GM18867 (cell line): ENCODE measurements at regions not wholly inside any gene's neighbourhood (a gene's known extent, or its start where the extent isn't known, plus 50 kb on each side); places are given as distances from the start of the nearest gene placed in this dataset.
"Not testable (repeated sequence)": the region's sequence is repeated elsewhere in the genome, so short reads cannot be mapped to it uniquely, and the experiment has no call there.

Experiments
- ATAC-seq: cut with Tn5 transposase; IDR thresholded peaks from one replicate; pipeline ENCODE4 v1.9.1; 2021; ENCODE audit warnings: mild to moderate bottlenecking, moderate library complexity; ENCODE audit not compliant: unreplicated experiment

DNA sequence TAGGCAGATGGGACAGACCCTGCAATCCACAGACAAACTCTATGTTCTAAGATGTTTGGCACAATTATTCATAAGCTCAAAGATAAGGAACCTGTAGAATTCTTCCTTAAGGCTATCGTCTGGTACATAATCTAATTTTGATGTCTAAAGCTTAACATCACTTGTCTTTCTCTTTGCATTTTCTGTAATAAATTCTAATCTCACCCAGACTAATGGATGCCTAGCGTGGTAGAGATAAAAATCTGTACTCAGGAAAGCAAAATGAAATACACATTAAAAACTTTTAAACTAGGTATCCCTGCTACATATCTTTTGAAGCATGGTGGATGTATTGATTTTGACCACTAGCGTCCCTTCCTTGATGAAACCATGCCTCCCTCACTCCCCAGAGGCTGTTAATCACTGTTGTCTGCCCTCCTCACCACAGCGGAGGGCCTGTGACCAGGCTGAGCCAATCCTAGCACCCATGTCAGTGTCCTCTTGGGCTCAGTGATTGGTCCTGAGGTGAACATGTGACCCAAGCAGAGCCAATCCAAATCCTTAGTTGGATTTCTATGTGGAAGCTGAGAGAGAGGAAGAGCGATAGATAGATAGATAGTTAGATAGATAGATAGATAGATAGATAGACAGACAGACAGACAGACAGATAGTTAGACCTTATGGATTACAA is 82.2 kb upstream of the GRK3 start:
- ATAC-seq = no peak

DNA sequence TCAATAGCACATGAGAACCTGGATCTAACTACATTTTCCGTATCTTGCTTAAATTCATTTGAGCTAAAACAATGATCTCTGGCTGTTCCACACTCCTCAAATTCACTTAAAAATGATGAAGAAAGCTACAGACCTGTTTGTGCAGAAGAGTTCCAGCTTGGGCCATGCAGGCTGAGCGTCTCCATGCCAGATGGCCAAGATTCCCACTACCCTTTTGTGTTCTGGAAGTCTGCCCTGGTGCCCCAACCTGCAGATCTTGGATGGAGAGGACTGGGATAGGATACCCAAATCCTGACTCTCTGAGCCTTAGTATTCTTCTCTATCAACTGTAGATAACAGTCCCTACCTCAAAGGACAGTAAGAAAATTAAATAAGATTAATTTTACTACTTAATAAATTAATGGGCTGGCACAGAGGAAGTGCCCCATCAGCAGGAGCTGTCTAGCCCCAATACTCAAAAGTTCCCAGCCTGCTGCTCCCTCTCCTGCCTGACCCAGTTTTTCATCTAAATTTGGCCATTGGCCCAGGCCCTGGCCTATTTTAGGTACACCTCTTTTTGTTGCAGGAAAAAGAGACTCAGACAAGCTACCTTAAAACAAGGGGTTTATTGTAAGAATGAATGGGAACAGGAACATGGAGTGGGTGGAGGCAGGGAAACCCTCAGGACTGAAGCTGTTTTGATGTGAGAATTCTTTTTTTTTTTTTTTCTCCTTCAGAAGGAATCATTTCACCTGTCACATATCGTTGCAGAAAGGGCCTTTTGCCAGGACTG is 81.4 kb upstream of the GRK3 start:
- no peak for ATAC-seq

DNA sequence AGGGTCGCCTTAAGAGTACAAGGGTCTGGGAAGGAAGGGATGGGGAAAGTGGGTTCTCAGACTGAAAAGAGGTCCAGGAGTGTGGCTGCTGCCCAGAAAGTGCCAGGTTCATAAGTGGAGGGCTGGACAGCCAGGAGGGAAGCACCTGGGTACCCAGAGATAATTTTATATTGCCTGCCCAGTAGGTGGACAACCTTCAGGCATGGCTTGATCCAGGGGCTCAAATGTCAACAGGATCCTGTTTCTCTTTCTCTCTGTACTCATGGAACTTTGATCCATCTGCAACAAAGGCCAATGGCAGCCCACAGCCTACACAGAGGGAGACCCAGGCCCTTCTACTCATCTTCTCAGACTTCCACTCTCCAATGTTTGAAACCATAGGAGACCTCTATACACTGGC is 80.5 kb upstream of the GRK3 start:
- no peak for ATAC-seq

DNA sequence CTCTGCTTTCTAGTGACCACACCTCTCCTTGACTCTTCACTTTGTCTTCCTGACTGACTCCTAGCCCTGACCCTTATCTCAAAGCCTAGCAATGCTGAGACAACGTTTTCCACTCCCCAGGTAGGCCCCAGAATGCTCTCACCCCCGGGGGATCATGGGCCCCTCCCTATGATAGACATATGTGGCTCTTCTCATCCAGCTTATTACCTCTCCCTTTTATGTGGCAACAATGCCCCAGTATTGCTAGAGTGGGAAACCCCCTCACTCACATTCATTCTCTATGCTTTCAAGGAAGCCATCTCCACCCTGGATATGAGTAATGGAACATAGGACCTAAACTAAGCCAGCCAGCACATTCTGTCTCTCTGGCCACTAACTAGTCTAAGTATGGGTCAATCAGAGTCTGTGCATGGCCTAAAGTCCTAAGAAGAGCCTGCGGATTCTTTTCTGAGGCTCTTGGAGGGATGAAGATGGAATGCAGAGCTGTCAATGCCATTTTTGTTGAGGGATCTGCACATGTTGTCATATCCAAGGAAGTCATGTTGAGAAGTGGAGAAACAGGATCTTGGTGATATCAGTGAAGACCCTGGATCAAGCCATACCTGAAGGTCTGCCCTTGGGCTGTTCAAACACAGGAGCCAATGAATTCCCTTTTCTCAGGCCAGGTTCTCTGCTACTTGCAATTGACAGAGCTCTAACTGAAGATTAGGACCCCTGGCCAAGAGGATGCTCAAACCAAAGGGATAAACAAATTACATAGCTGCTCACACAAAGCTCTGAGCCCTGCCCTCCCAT is 79.8 kb upstream of the GRK3 start:
- ATAC-seq = no peak

DNA sequence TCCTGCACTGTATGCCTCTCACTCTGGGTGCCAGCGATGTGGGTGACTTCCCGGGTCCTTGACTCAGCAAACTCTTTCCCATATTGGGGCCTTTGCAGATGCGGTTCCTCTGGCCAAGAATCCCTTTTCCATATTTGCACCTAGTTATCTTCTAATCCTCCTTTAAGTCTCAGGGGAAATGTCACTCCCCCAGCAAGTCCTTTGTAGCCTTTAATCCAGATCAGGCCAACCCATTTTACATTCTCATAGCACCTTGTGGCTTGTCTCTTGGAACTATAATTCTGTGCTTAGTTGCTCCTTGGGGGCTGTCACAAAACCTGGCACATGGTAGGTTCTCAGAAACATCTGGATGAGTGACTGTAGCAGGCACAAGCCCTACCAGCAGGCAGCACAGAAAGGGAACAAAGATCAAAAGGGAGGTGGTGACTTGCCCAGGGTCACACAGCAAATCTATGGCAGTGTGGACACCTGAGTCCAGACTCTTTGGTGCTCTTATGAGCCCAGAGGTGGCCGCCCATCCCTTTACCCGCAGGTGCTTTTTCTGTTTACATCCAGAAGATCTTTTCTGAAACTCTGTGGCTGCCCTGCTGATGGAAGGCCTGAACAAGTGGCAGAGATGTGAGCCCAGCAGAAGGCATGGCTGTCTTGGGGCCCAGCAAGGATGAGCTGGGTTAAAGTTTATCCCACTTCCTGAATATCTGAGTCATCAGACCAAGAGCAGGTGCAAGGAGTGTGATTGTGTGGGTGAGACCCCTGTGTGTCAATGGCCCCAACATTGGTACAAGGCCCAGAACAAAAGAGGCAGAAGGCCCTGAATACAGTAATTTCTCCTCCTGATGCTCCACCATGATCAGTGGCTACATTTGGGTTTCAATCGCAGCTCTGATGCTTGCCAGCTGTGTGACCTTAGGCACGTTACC is 78.6 kb upstream of the GRK3 start:
- no peak for ATAC-seq

DNA sequence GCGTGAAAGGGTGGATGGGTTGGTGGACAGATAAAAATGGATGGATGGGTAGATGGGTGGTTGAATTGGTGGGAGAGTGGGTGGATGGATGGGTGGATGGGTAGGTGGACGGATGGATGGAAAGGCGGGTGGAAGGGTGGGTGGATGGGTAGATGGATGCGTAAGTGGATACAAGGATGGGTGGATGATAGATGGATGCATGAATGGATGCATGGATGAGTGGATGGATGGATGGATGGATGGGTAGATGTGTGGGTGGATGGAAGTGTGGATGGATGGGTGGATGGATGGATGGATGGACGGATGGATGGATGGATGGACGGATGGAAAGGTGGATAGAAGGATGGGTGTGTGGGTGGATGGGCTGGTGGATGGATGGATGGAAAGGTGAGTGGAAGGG is 77.0 kb upstream of the GRK3 start:
- ATAC-seq = no peak

DNA sequence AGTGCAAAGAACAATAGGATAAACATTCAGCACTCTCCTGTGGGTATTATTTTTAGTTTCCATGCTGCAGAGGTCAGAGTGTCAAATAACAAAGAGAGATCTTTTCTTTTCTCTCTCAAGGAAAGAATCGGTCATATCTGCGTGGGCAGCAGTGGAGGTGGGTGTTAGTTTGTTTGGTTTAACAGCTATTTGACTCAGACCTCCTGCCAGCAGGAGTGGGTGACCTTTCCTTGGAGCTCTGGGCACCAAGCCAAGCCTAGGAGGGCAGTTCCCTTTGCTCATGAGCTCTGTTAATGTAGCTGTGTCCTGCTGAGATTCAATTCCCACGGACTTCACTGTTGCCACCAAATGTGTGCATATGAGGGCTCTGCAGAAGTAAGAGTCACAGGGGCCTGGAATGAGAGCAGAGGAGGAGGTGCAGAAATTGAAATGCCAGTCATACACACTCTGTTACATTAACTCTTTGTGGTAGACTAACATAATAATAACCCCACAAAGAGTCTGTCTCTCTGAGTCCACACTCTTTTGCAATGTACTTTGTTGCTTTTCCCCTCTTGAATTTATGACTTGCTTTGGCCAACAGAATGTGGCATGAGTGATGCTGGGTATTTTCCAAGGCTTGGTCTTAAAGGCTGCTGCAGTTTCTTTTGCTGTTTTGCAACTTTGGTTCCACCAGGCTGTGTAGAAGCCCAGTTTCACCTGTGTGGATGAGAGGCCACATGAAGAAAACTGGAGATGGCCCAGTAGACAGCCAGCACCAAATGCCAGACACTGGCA is 76.0 kb upstream of the GRK3 start:
- ATAC-seq = no peak

DNA sequence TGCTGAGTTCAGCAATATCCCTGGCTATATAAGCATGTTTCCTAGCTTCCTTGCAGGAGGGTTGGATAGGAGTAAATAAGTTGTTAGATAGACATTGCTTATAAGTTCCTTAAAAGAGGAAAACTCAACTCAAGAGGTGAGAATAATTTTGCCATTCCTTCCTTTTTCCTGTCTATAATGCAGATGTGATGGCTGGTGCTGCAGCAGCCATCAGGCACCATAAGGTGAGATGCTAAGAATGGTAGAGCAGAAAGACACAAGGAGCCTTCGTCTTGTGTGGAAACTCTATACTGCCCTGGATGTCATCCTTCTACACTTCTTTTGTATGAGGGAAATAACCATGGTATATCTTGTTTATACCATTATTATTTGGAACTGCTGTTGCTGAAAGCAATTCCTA is 74.5 kb upstream of the GRK3 start:
- no peak for ATAC-seq

DNA sequence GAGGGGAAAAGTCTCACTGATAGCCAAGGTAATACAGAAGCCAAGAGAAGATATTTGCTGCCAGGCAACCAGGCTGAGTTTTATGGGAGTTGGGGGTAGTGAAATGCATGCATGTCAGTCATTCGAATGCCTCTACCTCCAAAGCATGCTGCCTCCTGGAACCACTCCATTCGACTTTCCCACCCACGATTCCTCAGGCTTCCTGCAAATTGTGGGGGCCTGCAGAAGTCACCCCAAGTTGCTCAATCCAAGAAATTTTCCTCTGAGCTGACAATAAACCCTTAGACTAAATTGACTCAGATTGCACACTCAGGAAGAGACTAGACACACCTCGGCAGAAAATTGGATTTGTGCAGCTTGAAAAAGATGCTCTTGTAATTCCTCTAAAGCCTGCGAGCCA is 73.6 kb upstream of the GRK3 start:
- no peak for ATAC-seq

DNA sequence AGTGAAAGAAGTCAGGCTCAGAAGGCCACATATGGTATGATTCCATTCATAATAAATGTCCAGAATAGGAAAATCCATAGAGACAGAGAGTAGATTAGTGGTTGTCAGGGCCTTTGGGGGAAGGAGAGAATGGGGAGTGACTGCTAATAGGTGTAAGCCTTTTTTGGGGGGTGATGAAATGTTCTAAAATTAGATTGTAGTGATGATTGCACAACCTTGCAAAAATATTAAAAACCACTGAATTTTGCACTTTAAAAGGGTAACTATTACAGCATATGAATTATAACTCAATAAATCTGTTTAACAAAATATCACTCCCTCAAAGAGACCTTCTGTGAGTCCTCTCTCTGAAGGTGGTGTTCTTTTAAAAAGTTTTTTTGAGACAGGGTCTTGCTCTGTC is 72.3 kb upstream of the GRK3 start:
- ATAC-seq = no peak

DNA sequence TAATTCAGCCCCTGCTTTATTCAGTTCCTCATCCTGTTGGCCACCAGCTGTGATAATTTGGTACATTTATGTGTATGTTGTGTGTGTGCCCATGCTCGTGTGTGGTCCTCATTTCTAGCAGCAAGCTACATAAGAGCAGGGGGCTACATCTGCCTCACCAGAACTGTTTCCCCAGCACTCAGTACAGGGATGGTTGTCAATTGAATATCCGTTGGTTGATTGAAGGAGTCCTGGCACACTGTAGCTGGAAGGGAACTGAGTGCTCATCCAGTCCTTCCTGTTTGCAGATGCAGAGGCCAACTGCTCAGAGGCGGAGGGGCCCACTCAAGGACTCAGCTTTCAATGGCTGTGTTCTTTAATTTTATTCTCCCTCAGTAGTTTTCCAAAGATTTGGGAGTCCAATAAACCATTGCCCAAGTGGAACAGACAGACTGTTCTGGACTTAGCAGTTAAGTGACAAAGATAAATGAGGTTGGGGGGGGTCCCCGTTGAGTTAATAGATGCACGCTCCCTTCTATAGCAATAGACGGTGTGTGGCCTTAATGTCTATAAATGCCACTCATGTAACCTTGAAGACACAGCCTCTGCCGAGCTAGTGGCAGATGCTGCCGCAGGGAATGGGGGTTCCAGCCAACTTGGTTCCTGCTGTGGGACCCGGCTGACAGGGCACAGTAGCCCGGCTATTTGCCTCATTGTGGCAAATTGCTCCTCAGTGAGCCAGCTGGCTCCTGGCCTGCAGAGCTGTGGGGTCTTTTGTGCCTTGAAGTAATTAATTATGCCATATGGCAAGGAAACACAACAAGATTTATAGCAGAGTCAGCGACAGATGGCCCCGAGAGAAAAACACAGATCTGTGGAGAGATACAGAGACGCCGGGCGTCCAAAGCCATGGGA is 71.4 kb upstream of the GRK3 start:
- ATAC-seq = no peak

DNA sequence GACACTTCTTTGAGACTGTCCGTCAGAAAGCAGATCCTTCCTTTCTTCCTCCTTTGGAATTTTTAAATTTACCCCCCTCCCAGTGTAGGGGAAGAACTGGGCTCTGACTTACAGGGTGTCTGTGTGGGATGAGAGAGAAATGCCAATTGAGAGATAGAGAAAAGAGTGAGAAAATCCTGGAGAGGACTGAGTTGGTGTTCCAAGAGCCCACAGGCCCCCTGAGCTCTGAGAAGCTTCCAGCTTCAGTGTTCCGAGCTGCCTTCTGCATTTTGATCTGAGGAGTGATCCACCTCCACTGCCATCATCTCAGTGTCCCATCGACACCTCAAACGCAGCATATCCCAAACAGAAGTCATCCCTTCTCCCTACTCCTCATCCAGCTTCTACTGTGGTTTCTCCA is 70.7 kb upstream of the GRK3 start:
- ATAC-seq = no peak

DNA sequence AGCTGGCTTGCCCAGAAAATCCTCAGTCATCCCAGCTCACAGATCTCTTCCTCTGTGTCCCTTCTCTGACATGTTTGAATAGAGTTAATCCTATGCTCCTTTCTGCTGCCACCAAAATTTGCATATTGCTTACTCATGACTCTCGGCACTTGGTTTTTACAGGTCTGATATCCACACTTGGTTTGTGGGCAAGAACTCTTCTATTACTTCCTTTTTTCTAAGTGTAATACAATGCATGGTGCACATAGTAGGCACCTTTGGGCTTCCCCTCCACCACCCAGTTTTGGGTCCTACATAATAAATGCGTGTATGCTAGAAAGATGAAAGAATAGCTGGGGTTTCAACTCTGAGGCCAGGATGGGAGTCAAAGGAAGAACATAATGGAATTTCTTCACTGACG is 69.7 kb upstream of the GRK3 start:
- peak; percentile 86 for ATAC-seq

DNA sequence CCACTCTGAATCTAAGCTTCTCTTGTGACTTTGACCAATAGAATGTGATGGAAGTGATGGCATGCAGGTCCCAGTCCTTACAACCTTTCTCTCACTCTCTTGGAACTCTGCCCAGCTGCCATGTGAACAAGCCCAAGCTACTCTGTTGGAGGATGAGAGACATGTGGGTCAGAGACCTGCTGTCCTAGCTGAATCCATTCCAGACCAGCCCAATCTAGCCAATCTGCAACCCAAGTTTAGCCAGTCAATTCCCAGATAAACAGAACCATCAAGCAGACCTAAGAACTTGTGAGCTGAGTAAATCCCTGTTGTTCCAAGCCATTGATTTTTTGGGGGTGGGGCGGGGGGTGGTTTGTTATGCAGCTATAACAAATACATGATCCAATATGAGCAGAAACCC is 69.2 kb upstream of the GRK3 start:
- ATAC-seq = no peak

DNA sequence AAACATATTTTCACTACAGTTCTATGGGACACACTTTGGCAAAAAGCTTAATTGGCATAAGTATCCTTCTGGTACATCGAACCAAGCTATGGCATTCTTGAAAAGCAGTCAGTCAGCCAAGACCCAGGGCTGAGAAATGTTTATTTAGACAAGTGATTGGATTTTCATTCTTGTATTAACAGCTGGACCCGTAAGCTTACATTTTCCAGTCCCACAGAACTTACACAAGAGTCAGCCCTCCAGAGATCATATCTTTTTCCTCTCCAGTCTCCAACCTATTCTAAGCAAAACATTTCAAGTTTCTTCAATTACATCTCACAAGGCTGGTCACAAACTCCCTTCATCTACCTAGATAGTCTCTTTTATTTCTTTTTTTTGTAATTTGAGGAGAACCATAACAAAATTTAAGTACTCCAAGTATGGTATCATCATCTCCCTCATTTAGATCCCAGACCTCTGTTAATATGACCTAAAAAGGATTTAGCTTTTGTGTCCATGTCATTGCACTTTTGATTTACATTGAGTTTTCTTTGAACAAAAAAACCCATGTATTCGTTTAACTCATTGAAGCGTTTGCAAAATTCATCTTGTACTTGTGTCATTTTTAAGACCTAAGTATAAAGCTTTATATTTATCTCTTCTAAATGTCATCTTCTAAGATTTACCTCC is 67.9 kb upstream of the GRK3 start:
- ATAC-seq = no peak

DNA sequence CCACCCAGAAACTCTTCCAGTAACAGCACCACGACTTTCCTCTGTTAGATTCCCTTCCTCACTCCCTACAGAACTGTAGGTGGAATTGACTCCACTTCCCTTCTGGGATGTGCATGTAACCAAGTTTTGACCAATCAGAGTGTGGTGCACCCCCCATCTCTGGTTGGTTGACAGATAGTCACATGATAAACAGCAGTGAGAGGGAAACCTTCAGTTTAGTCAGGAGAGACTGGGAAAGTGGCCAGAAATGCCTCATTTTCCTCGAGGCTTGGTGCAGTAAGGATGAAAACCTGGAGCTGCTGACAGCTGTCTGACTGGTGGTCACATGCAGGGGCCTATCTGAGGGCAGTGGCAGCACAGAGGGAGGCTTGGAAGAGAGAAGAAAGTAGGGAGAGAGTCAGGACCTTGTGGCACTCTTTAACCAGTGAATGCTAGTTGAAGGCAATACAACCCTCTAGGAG is 67.3 kb upstream of the GRK3 start:
- no peak for ATAC-seq

DNA sequence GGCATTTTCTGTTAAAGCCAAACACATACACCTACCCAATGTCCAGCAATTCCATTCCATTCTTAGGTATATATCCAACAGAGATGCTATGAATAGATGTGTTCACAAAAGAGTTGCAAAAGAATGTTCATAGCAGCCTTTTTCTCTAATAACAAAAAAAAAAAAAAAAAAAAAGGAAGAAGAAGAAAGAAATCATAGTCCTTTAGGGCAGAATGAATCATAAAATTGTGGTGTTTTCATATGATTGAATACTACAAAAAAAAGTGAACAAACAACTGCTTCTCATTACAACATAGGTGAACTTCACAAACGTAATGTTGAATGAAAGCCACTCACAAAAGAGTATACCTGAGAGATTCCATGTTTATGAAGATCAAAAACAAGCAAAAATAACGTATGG is 66.8 kb upstream of the GRK3 start:
- no peak for ATAC-seq

DNA sequence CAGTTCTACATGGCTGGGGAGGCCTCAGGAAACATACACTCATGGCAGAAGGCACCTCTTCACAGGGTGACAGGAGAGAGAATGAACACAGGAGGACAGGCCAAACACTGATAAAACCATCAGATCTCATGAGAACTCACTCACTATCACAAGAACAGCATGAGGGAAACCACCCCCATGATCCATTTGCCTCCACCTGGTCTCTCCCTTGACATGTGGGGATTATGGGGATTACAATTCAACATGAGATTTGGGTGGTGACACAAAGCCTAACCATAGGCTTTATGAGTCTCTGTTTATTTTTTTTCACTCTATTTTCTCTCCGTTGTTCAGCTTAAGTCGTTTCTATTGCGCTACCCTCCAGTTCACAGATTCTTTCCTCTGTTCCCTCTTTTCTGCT is 63.8 kb upstream of the GRK3 start:
- ATAC-seq = not testable (repeated sequence)
